DND-41 (cell line): ENCODE measurements at regions not wholly inside any gene's neighbourhood (a gene's known extent, or its start where the extent isn't known, plus 50 kb on each side); places are given as distances from the start of the nearest gene placed in this dataset.
A peak's percentile ranks its signal among the peaks of the same experiment; 100 is the strongest.

Experiments
- ATAC-seq: fragments of 200-7000 bp; cut with Tn5 transposase; 3 replicates; pipeline ENCODE4 v1.9.1; 2021; ENCODE audit warnings: low read depth; ENCODE audit not compliant: insufficient read depth
- DNase-seq: peaks from one replicate; pipeline ENCODE4 v3.0.0-alpha.2; 2020
- H2AFZ ChIP-seq: 2 replicates; pipeline ENCODE4 v1.6.0; 2012; ENCODE audit warnings: low read depth, low read length
- H3K27ac ChIP-seq: 2 replicates; pipeline ENCODE4 v1.5.1; 2012; ENCODE audit warnings: low read length, inconsistent platforms
- H3K27me3 ChIP-seq: fragments of 200-600 bp; sonication (generic); 2 replicates; pipeline ENCODE4 v1.6.0; 2012; ENCODE audit warnings: low read length, mild to moderate bottlenecking, inconsistent platforms; ENCODE audit not compliant: insufficient read depth, poor library complexity
- H3K36me3 ChIP-seq: 2 replicates; pipeline ENCODE4 v1.5.1; 2012; ENCODE audit warnings: low read length, inconsistent platforms; ENCODE audit not compliant: insufficient read depth
- H3K4me1 ChIP-seq: 2 replicates; pipeline ENCODE4 v1.5.1; 2012; ENCODE audit warnings: mild to moderate bottlenecking, low read length; ENCODE audit not compliant: insufficient read depth
- H3K4me2 ChIP-seq: 2 replicates; pipeline ENCODE4 v1.6.0; 2012; ENCODE audit warnings: mild to moderate bottlenecking, moderate library complexity, low read length, inconsistent platforms; ENCODE audit not compliant: insufficient read depth
- H3K4me3 ChIP-seq, 2 experiments: fragments of 200-600 bp in 1 of 2; shearing (Covaris generic) in 1 of 2; 2 replicates each; pipeline ENCODE4 v1.5.1; 2012 to 2016; ENCODE audit warnings: inconsistent platforms in 2 of 2, low read length in 2 of 2, mild to moderate bottlenecking in 2 of 2, low read depth in 1 of 2, moderate library complexity in 1 of 2
- H3K79me2 ChIP-seq: 2 replicates; pipeline ENCODE4 v1.6.0; 2012; ENCODE audit warnings: low read length, inconsistent platforms; ENCODE audit not compliant: insufficient read depth
- H3K9ac ChIP-seq: 2 replicates; pipeline ENCODE4 v1.6.0; 2012; ENCODE audit warnings: low read depth, mild to moderate bottlenecking, inconsistent platforms, low read length, moderate library complexity
- H3K9me3 ChIP-seq: 2 replicates; pipeline ENCODE4 v1.5.1; 2012; ENCODE audit warnings: low read length, moderate library complexity, mild to moderate bottlenecking, inconsistent platforms; ENCODE audit not compliant: insufficient read depth, severe bottlenecking
- H4K20me1 ChIP-seq: 2 replicates; pipeline ENCODE4 v1.6.0; 2012; ENCODE audit warnings: low read length; ENCODE audit not compliant: insufficient read depth
- CTCF ChIP-seq: IDR thresholded peaks from 2 replicates; pipeline ENCODE4 v1.5.1; 2012; ENCODE audit warnings: borderline replicate concordance, low read length, moderate library complexity, mild to moderate bottlenecking; ENCODE audit not compliant: poor library complexity, severe bottlenecking; ENCODE audit errors: extremely low read depth
- EZH2 ChIP-seq: IDR thresholded peaks from 3 replicates; pipeline ENCODE4 v1.6.1; 2012; ENCODE audit warnings: borderline replicate concordance, low read depth, mild to moderate bottlenecking, moderate library complexity, low read length, inconsistent platforms; ENCODE audit not compliant: severe bottlenecking

DNA sequence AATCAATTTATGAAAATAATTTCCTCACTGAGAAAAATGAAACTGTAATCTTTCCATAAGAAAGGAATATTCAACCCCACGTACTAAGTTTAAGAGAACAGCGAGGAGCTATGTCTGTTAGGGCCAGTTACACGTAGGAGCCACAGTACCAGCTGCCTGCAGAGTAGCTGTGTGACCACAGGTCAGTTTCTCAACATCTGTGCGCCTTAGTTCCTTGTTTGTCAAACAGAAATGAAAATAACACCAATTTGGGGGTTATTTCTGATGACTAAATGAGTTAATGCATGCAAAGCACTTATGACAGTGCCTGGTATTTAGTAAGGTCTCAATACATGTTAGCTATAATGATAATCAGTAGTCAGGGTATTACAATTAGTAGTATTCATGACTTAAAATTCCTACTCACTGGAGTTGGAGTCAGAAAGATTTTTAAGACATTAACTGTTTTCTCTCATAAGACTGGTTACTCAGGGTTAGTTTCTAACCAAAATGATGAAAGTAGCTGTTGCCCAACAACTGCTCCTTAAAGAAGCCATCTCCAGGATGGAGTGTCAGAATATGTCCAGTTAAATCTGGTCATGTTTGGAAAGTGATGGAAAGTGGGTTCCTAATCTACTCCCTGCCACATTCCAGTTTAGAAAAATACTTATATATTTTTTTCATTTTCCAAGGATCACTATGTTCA is 85.8 kb upstream of the ZNF648 start:
- no peak overlapping the region for H3K4me2 ChIP-seq
- no peak overlapping the region for H3K27ac ChIP-seq
- H3K79me2 ChIP-seq: no peaks in the 10 kb centered on the region
- H3K4me1 ChIP-seq: peaks cover 29% of the 10 kb centered on the region
- no peaks in the 10 kb centered on the region for H3K27me3 ChIP-seq
- H3K36me3 ChIP-seq: no peaks in the 10 kb centered on the region
- H3K4me3 ChIP-seq: no peak overlapping the region
- TF ChIP-seq CTCF (no peak), EZH2 (no peak)
- ATAC-seq: no peak
- H2AFZ ChIP-seq: no peak overlapping the region
- no peak for DNase-seq
- no peaks in the 10 kb centered on the region for H3K9me3 ChIP-seq
- no peaks in the 10 kb centered on the region for H4K20me1 ChIP-seq
- no peak overlapping the region for H3K9ac ChIP-seq

DNA sequence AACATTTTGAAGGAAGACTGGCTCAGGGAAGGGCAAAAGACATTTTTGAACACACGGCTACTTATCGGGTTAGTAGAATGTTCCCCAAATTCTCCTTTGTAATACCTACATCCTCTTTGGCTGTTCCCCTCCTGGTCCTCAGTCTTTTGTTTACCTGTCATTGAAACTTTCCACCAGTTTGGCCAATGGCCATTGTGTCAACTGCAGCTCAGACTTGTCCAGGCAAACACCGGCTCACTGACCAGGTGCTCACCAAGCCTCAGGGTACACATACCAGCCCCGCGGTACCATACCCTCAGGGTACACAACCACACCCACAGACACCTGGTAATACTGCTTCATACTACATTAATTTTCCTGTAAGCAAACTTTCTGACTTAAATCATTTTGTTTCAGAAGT is 84.8 kb upstream of the ZNF648 start:
- Histone ChIP-seq H3K9me3 (no peaks in the 10 kb centered on the region), H3K36me3 (no peaks in the 10 kb centered on the region), H3K27me3 (no peaks in the 10 kb centered on the region), H4K20me1 (no peaks in the 10 kb centered on the region), H3K27ac (0 out of 2 replicates have a peak overlapping the region, but pooled peaks have one; percentile 6), H3K79me2 (no peaks in the 10 kb centered on the region), H3K4me3 (no peak overlapping the region), H2AFZ (0 out of 2 replicates have a peak overlapping the region, but pooled peaks have one; percentile 25), H3K4me1 (peaks cover 31% of the 10 kb centered on the region), H3K9ac (no peak overlapping the region), H3K4me2 (no peak overlapping the region)
- TF ChIP-seq EZH2 (no peak), CTCF (no peak)
- ATAC-seq: no peak
- DNase-seq: no peak

GRCh38 chr1:182145441-182145840 is 83.9 kb upstream of the ZNF648 start:
- H4K20me1 ChIP-seq: no peaks in the 10 kb centered on the region
- no peak for DNase-seq
- H3K36me3 ChIP-seq: no peaks in the 10 kb centered on the region
- no peak overlapping the region for H3K4me3 ChIP-seq
- no peak overlapping the region for H2AFZ ChIP-seq
- H3K27ac ChIP-seq: no peak overlapping the region
- H3K9me3 ChIP-seq: no peaks in the 10 kb centered on the region
- H3K9ac ChIP-seq: no peak overlapping the region
- no peaks in the 10 kb centered on the region for H3K79me2 ChIP-seq
- H3K27me3 ChIP-seq: no peaks in the 10 kb centered on the region
- peaks cover 31% of the 10 kb centered on the region for H3K4me1 ChIP-seq
- H3K4me2 ChIP-seq: no peak overlapping the region
- TF ChIP-seq CTCF (no peak), EZH2 (no peak)
- ATAC-seq: no peak
